Left lung (tissue), 4 donors: ENCODE measurements at regions not wholly inside any gene's neighbourhood (a gene's known extent, or its start where the extent isn't known, plus 50 kb on each side); places are given as distances from the start of the nearest gene placed in this dataset.
"Not testable (repeated sequence)": the region's sequence is repeated elsewhere in the genome, so short reads cannot be mapped to it uniquely, and the experiment has no call there.

Source experiments
- ATAC-seq: fragments of 200-7000 bp; cut with Tn5 transposase; one replicate; pipeline ENCODE4 v1.9.1; 2020; ENCODE audit warnings: moderate library complexity
- DNase-seq, 4 donors: peaks; one replicate each; pipeline ENCODE4 v3.0.0-alpha.2; 2013 to 2020
- H3K27ac ChIP-seq, 2 donors: fragments of 200-600 bp; sonication (generic) in 1 of 2; one replicate each; pipeline versions ENCODE4 v1.5.0 to v1.8.0; 2020 to 2021
- H3K27me3 ChIP-seq, 2 donors: fragments of 200-600 bp; sonication (generic) in 1 of 2; one replicate each; pipeline versions ENCODE4 v1.5.0 to v1.8.0; 2020 to 2021
- H3K36me3 ChIP-seq, 2 donors: fragments of 200-600 bp; sonication (generic) in 1 of 2; one replicate each; pipeline versions ENCODE4 v1.5.0 to v1.8.0; 2020 to 2021
- H3K4me1 ChIP-seq, 2 donors: fragments of 200-600 bp; one replicate each; pipeline ENCODE4 v1.8.0; 2021
- H3K4me3 ChIP-seq, 2 donors: fragments of 200-600 bp; sonication (generic) in 1 of 2; one replicate each; pipeline versions ENCODE4 v1.5.0 to v1.8.0; 2020 to 2021; ENCODE audit warnings: mild to moderate bottlenecking in 1 of 2
- H3K9me3 ChIP-seq, 2 donors: fragments of 200-600 bp; sonication (generic) in 1 of 2; one replicate each; pipeline versions ENCODE4 v1.5.0 to v1.8.0; 2020 to 2021
- intact Hi-C, 2 donors: fragments of 100-400 bp; cut with DNase I; formaldehyde crosslinking; loops; one replicate each; pipeline versions ENCODE4 v1.11.2 to v1.14.2; 2022
- donor health status: DM: no; HTN: yes; CAD: no.
- donor health status: DM: no; HTN: no; CAD: no.

GRCh38 chr21:6138244-6139136 lies 4382.9 kb upstream of the TPTE start:
- H3K27ac ChIP-seq, H3K9me3 ChIP-seq, H3K36me3 ChIP-seq, H3K4me1 ChIP-seq, H3K4me3 ChIP-seq, intact Hi-C loops, H3K27me3 ChIP-seq, DNase-seq: not testable (repeated sequence)
- ATAC-seq = peak; percentile 37

GRCh38 chr21:6139331-6139730 lies 4382.1 kb upstream of the TPTE start:
- H3K36me3 ChIP-seq, DNase-seq, intact Hi-C loops, ATAC-seq, H3K9me3 ChIP-seq, H3K4me1 ChIP-seq, H3K27ac ChIP-seq, H3K27me3 ChIP-seq, H3K4me3 ChIP-seq: not testable (repeated sequence)

GRCh38 chr21:6139862-6140261 lies 4381.5 kb upstream of the TPTE start:
- H3K9me3 ChIP-seq, DNase-seq, H3K4me1 ChIP-seq, H3K4me3 ChIP-seq, ATAC-seq, H3K27me3 ChIP-seq, intact Hi-C loops, H3K36me3 ChIP-seq, H3K27ac ChIP-seq: not testable (repeated sequence)

- H3K9me3 ChIP-seq, ATAC-seq, DNase-seq, H3K27me3 ChIP-seq, H3K4me3 ChIP-seq, H3K4me1 ChIP-seq, intact Hi-C loops, H3K36me3 ChIP-seq, H3K27ac ChIP-seq: not testable (repeated sequence)
Observed at GRCh38 chr21:6140467-6141137, 4380.8 kb upstream of the TPTE start.

GRCh38 chr21:6141138-6141474 lies 4380.3 kb upstream of the TPTE start:
- ATAC-seq = peak; percentile 68
- H3K4me1 ChIP-seq, intact Hi-C loops, DNase-seq, H3K9me3 ChIP-seq, H3K4me3 ChIP-seq, H3K27me3 ChIP-seq, H3K36me3 ChIP-seq, H3K27ac ChIP-seq: not testable (repeated sequence)

- H3K9me3 ChIP-seq, intact Hi-C loops, H3K36me3 ChIP-seq, H3K27me3 ChIP-seq, H3K27ac ChIP-seq, H3K4me1 ChIP-seq, ATAC-seq, DNase-seq, H3K4me3 ChIP-seq: not testable (repeated sequence)
Observed at GRCh38 chr21:6153154-6153553, 4368.2 kb upstream of the TPTE start.

- intact Hi-C loops, H3K27me3 ChIP-seq, H3K4me1 ChIP-seq, H3K27ac ChIP-seq, H3K4me3 ChIP-seq, DNase-seq, H3K9me3 ChIP-seq, H3K36me3 ChIP-seq: not testable (repeated sequence)
- peak; percentile 71 for ATAC-seq
Observed at GRCh38 chr21:6154524-6155320, 4366.7 kb upstream of the TPTE start.

GRCh38 chr21:6156712-6157389 lies 4364.5 kb upstream of the TPTE start:
- H3K4me3 ChIP-seq, H3K36me3 ChIP-seq, intact Hi-C loops, H3K9me3 ChIP-seq, ATAC-seq, H3K4me1 ChIP-seq, H3K27ac ChIP-seq, H3K27me3 ChIP-seq, DNase-seq: not testable (repeated sequence)

- H3K27me3 ChIP-seq, H3K36me3 ChIP-seq, DNase-seq, H3K27ac ChIP-seq, H3K9me3 ChIP-seq, ATAC-seq, intact Hi-C loops, H3K4me3 ChIP-seq, H3K4me1 ChIP-seq: not testable (repeated sequence)
Observed at GRCh38 chr21:6157515-6157914, 4363.9 kb upstream of the TPTE start.

- H3K36me3 ChIP-seq, H3K4me3 ChIP-seq, DNase-seq, H3K27me3 ChIP-seq, ATAC-seq, H3K27ac ChIP-seq, H3K9me3 ChIP-seq, intact Hi-C loops, H3K4me1 ChIP-seq: not testable (repeated sequence)
Observed at GRCh38 chr21:6158171-6158570, 4363.2 kb upstream of the TPTE start.
